Astrocyte (in vitro differentiated cells and primary cell): ENCODE measurements at regions not wholly inside any gene's neighbourhood (a gene's known extent, or its start where the extent isn't known, plus 50 kb on each side); places are given as distances from the start of the nearest gene placed in this dataset.
A peak's percentile ranks its signal among the peaks of the same experiment; 100 is the strongest.

Experiments
- DNase-seq: peaks from one replicate; pipeline ENCODE4 v3.0.0-alpha.2; 2010; ENCODE audit warnings: low read depth
- FAIRE-seq: peaks from 2 replicates; lab custom pipeline; 2011; peaks lifted over from hg19 to GRCh38; lab: Jason Lieb, UNC
- H2AFZ ChIP-seq: 2 replicates; pipeline ENCODE4 v1.6.0; 2012; ENCODE audit warnings: low read depth, low read length, inconsistent platforms
- H3K27ac ChIP-seq: 2 replicates; pipeline ENCODE4 v1.5.1; 2011; ENCODE audit warnings: low read depth, low read length, inconsistent platforms
- H3K27me3 ChIP-seq: 2 replicates; pipeline ENCODE4 v1.6.0; 2011; ENCODE audit warnings: low read length, inconsistent platforms; ENCODE audit not compliant: insufficient read depth
- H3K36me3 ChIP-seq: 2 replicates; pipeline ENCODE4 v1.5.1; 2011; ENCODE audit warnings: low read length, inconsistent platforms; ENCODE audit not compliant: insufficient read depth
- H3K4me1 ChIP-seq: 2 replicates; pipeline ENCODE4 v1.5.1; 2011; ENCODE audit warnings: low read length, inconsistent platforms; ENCODE audit not compliant: insufficient read depth
- H3K4me2 ChIP-seq: 2 replicates; pipeline ENCODE4 v1.6.0; 2012; ENCODE audit warnings: low read length, inconsistent platforms
- H3K4me3 ChIP-seq: 2 replicates; pipeline ENCODE4 v1.5.1; 2011; ENCODE audit warnings: low read depth, mild to moderate bottlenecking, low read length, inconsistent platforms; ENCODE audit not compliant: insufficient read depth
- H3K79me2 ChIP-seq: 2 replicates; pipeline ENCODE4 v1.6.0; 2012; ENCODE audit warnings: mild to moderate bottlenecking, low read length, inconsistent platforms; ENCODE audit not compliant: insufficient read depth
- H3K9ac ChIP-seq: 2 replicates; pipeline ENCODE4 v1.6.0; 2012; ENCODE audit warnings: mild to moderate bottlenecking, low read length, inconsistent platforms
- H3K9me3 ChIP-seq: 2 replicates; pipeline ENCODE4 v1.5.1; 2012; ENCODE audit warnings: low read depth, mild to moderate bottlenecking, low read length, inconsistent platforms; ENCODE audit not compliant: insufficient read depth
- H4K20me1 ChIP-seq: 2 replicates; pipeline ENCODE4 v1.6.0; 2012; ENCODE audit warnings: low read length, inconsistent platforms; ENCODE audit not compliant: insufficient read depth
- H3K27ac Mint-ChIP-seq: one replicate; pipeline ENCODE4 v1.8.0; 2021; ENCODE audit warnings: mild to moderate bottlenecking, mixed read lengths; ENCODE audit not compliant: unreplicated experiment
- H3K27me3 Mint-ChIP-seq: one replicate; pipeline ENCODE4 v1.8.0; 2021; ENCODE audit warnings: low read depth, mixed read lengths; ENCODE audit not compliant: unreplicated experiment
- H3K36me3 Mint-ChIP-seq: one replicate; pipeline ENCODE4 v1.8.0; 2021; ENCODE audit warnings: low read depth, mixed read lengths; ENCODE audit not compliant: unreplicated experiment
- H3K4me1 Mint-ChIP-seq: one replicate; pipeline ENCODE4 v1.8.0; 2021; ENCODE audit warnings: low read depth, mixed read lengths; ENCODE audit not compliant: unreplicated experiment
- H3K4me3 Mint-ChIP-seq: one replicate; pipeline ENCODE4 v1.8.0; 2021; ENCODE audit warnings: mild to moderate bottlenecking, moderate library complexity, mixed read lengths; ENCODE audit not compliant: unreplicated experiment
- H3K9me3 Mint-ChIP-seq: one replicate; pipeline ENCODE4 v1.8.0; 2021; ENCODE audit warnings: mild to moderate bottlenecking, mixed read lengths; ENCODE audit not compliant: unreplicated experiment
- EZH2 ChIP-seq: IDR thresholded peaks from 2 replicates; pipeline ENCODE4 v1.6.1; 2012; ENCODE audit warnings: mild to moderate bottlenecking, low read length, inconsistent platforms; ENCODE audit not compliant: insufficient read depth
- TF ChIP-seq, protein P1 (sequence below): IDR thresholded peaks from 2 replicates; pipeline ENCODE4 v1.5.1; 2011; ENCODE audit warnings: low read depth, mild to moderate bottlenecking, inconsistent platforms, low read length, moderate library complexity; ENCODE audit not compliant: insufficient read depth

DNA sequence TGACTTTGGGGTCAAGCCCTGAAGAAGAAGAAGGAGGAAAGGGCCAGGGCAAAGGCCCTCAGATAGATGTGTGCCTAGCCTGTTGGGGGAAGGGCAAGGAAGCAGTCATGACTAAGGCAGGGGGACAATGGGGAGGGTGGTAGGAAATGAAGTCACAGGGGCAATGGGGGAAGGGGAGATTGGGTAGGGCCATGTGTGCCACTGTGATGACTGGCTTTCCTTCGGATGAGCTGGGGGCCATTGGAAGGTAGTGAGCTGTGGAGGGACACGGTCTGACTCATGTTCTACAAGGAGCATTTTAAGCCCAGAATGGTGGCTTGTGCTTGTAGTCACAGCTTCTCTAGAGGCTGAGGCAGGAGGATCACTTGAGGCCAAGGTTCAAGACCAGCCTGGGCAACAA is 642.0 kb downstream of the MID1IP1 start:
- Histone ChIP-seq H3K4me2 (no peak overlapping the region), H3K27me3 (no peaks in the 10 kb centered on the region), H4K20me1 (no peaks in the 10 kb centered on the region), H3K9me3 (no peaks in the 10 kb centered on the region), H3K4me1 (no peaks in the 10 kb centered on the region), H3K4me3 (no peak overlapping the region), H3K79me2 (no peaks in the 10 kb centered on the region), H3K27ac (no peak overlapping the region), H2AFZ (no peak overlapping the region), H3K9ac (no peak overlapping the region), H3K36me3 (no peaks in the 10 kb centered on the region)
- no peak overlapping the region for H3K27ac Mint-ChIP-seq
- peaks cover under 1% of the 10 kb centered on the region for H3K9me3 Mint-ChIP-seq
- no peaks in the 10 kb centered on the region for H3K36me3 Mint-ChIP-seq
- no peak for DNase-seq
- no peak overlapping the region for H3K4me3 Mint-ChIP-seq
- no peak for FAIRE-seq
- H3K4me1 Mint-ChIP-seq = peaks cover 2% of the 10 kb centered on the region
- H3K27me3 Mint-ChIP-seq = peaks cover 24% of the 10 kb centered on the region
- TF ChIP-seq, protein P1, sequence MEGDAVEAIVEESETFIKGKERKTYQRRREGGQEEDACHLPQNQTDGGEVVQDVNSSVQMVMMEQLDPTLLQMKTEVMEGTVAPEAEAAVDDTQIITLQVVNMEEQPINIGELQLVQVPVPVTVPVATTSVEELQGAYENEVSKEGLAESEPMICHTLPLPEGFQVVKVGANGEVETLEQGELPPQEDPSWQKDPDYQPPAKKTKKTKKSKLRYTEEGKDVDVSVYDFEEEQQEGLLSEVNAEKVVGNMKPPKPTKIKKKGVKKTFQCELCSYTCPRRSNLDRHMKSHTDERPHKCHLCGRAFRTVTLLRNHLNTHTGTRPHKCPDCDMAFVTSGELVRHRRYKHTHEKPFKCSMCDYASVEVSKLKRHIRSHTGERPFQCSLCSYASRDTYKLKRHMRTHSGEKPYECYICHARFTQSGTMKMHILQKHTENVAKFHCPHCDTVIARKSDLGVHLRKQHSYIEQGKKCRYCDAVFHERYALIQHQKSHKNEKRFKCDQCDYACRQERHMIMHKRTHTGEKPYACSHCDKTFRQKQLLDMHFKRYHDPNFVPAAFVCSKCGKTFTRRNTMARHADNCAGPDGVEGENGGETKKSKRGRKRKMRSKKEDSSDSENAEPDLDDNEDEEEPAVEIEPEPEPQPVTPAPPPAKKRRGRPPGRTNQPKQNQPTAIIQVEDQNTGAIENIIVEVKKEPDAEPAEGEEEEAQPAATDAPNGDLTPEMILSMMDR = no peak
- no peak for TF ChIP-seq EZH2

DNA sequence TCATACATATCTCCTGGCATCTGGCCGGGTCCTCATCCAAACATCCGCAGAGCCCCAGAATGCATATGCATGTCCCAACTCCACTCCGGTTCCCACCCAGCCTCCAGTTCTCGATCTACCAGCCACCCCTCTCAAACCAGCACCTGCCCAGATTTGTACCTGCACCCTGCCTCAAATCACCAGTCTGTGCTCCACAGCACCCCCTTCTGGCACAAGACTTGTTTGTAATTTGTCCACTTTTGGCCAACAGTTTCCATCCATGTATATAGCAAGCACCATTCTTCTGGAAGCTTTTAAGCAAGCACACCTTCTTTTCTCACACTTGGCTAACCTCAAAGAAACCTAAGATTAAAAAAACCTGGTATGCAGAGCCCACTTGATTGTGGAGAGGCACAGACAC is 644.1 kb downstream of the MID1IP1 start:
- Mint-ChIP-seq H3K27ac (no peak overlapping the region), H3K9me3 (no peaks in the 10 kb centered on the region), H3K36me3 (no peaks in the 10 kb centered on the region), H3K4me3 (no peak overlapping the region), H3K4me1 (peaks cover 3% of the 10 kb centered on the region), H3K27me3 (peaks cover 25% of the 10 kb centered on the region)
- Histone ChIP-seq H3K27ac (no peak overlapping the region), H4K20me1 (no peaks in the 10 kb centered on the region), H3K9ac (no peak overlapping the region), H2AFZ (no peak overlapping the region), H3K4me3 (no peak overlapping the region), H3K4me1 (no peaks in the 10 kb centered on the region), H3K4me2 (no peak overlapping the region), H3K9me3 (no peaks in the 10 kb centered on the region), H3K79me2 (no peaks in the 10 kb centered on the region), H3K36me3 (no peaks in the 10 kb centered on the region), H3K27me3 (peaks cover 2% of the 10 kb centered on the region)
- no peak for TF ChIP-seq EZH2
- TF ChIP-seq, protein P1 = peak; percentile 10
- FAIRE-seq (no peak), DNase-seq (no peak)

DNA sequence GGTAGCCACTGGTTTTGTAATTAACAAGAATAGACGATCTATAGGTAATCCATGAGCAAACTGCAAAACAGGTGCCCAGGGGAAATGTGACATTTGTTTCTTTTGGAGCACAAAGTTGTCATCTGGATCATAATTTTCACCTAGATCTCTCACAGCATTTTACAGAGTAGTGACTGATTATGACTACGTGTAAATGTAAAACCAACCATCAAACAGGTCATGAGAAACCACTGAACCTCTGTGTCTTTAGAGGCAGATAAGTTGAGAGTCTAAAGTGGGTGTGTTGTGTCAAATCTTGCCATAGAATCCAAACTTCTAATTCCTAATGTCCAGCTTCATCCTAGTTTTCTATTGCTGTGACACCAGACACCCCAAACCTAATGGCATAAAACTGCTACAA is 648.1 kb downstream of the MID1IP1 start:
- Histone ChIP-seq H3K4me3 (no peak overlapping the region), H3K9ac (no peak overlapping the region), H3K36me3 (no peaks in the 10 kb centered on the region), H4K20me1 (no peaks in the 10 kb centered on the region), H3K79me2 (no peaks in the 10 kb centered on the region), H3K4me1 (no peaks in the 10 kb centered on the region), H3K27ac (no peak overlapping the region), H3K27me3 (peaks cover 2% of the 10 kb centered on the region), H2AFZ (no peak overlapping the region), H3K9me3 (no peaks in the 10 kb centered on the region), H3K4me2 (no peak overlapping the region)
- Mint-ChIP-seq H3K27me3 (peaks cover 31% of the 10 kb centered on the region), H3K4me3 (no peak overlapping the region), H3K36me3 (no peaks in the 10 kb centered on the region), H3K27ac (no peak overlapping the region), H3K9me3 (peaks cover 3% of the 10 kb centered on the region), H3K4me1 (peaks cover 7% of the 10 kb centered on the region)
- TF ChIP-seq EZH2 = no peak
- TF ChIP-seq, protein P1 = no peak
- FAIRE-seq = no peak
- DNase-seq = no peak
